Caco-2 (cell line): ENCODE measurements at regions not wholly inside any gene's neighbourhood (a gene's known extent, or its start where the extent isn't known, plus 50 kb on each side); places are given as distances from the start of the nearest gene placed in this dataset.

Experiments
- BruUV-seq: library from RNA; stranded (reverse); fragments of 400-500 nt; replicated peaks from 2 replicates; lab custom pipeline; 2021; lab: Mats Ljungman, UMichigan
- CTCF ChIA-PET: fragments of 300-600 bp; sonication (Branson Sonifier 250); formaldehyde crosslinking; loops from one replicate; lab custom pipeline; 2022; ENCODE audit warnings: antibody characterized with exemption; lab: Charles Lee
- POLR2A ChIA-PET: fragments of 300-600 bp; sonication (Branson Sonifier 250); formaldehyde crosslinking; loops from one replicate; lab custom pipeline; 2022; ENCODE audit warnings: antibody characterized with exemption; lab: Charles Lee
- DNase-seq, 2 experiments: peaks; one replicate each; pipeline versions ENCODE4 v3.0.0 to v3.0.0-alpha.2; 2020 to 2022
- H3K27me3 ChIP-seq: replicated peaks from 2 replicates; pipeline ENCODE4 v1.6.0; 2011; ENCODE audit warnings: low read length; ENCODE audit not compliant: control insufficient read depth, insufficient read depth
- H3K36me3 ChIP-seq: 2 replicates; pipeline ENCODE4 v1.5.1; 2011; ENCODE audit warnings: low read length; ENCODE audit not compliant: control insufficient read depth, insufficient read depth
- H3K4me1 ChIP-seq: fragments of 250-450 bp; sonication (Bioruptor Pico); 2 replicates; pipeline ENCODE4 v1.5.1; 2020; ENCODE audit warnings: mild to moderate bottlenecking
- H3K4me3 ChIP-seq: 2 replicates; pipeline ENCODE4 v1.5.1; 2011; ENCODE audit warnings: low read depth, mild to moderate bottlenecking, control low read depth, low read length
- H3K9me3 ChIP-seq: fragments of 250-450 bp; sonication (Bioruptor Pico); 2 replicates; pipeline ENCODE4 v1.5.1; 2020; ENCODE audit warnings: mild to moderate bottlenecking, moderate library complexity
- H3K27ac Mint-ChIP-seq: one replicate; pipeline ENCODE4 v1.8.0; 2022; ENCODE audit warnings: mixed read lengths; ENCODE audit not compliant: unreplicated experiment
- H3K27me3 Mint-ChIP-seq: one replicate; pipeline ENCODE4 v1.8.0; 2022; ENCODE audit warnings: mixed read lengths; ENCODE audit not compliant: insufficient read depth, unreplicated experiment
- H3K36me3 Mint-ChIP-seq: one replicate; pipeline ENCODE4 v1.8.0; 2022; ENCODE audit warnings: mild to moderate bottlenecking, mixed read lengths; ENCODE audit not compliant: insufficient read depth, unreplicated experiment
- H3K4me1 Mint-ChIP-seq: one replicate; pipeline ENCODE4 v1.8.0; 2022; ENCODE audit warnings: low read depth, mixed read lengths; ENCODE audit not compliant: unreplicated experiment
- H3K4me3 Mint-ChIP-seq: one replicate; pipeline ENCODE4 v1.8.0; 2022; ENCODE audit warnings: mild to moderate bottlenecking, moderate library complexity, mixed read lengths; ENCODE audit not compliant: unreplicated experiment
- H3K9me3 Mint-ChIP-seq: one replicate; pipeline ENCODE4 v1.8.0; 2022; ENCODE audit warnings: mixed read lengths; ENCODE audit not compliant: unreplicated experiment
- CTCF ChIP-seq, 2 experiments: fragments of 200-600 bp in 1 of 2; IDR thresholded peaks; 1 replicate in 1 of 2; 2 replicates in 1 of 2; pipeline versions ENCODE4 v1.5.1 to v1.8.0; 2011 to 2022; ENCODE audit warnings: antibody characterized with exemption in 1 of 2, control low read depth in 1 of 2, inconsistent platforms in 1 of 2, low read depth in 1 of 2, low read length in 1 of 2, mild to moderate bottlenecking in 1 of 2, moderate library complexity in 1 of 2; ENCODE audit not compliant: insufficient read depth in 1 of 2, severe bottlenecking in 1 of 2, unreplicated experiment in 1 of 2
- intact Hi-C: fragments of 100-400 bp; cut with micrococcal nuclease; formaldehyde crosslinking; loops from one replicate; pipeline ENCODE4 v1.10.0; 2022; ENCODE audit not compliant: unreplicated experiment

- no peaks in the 10 kb centered on the region for H3K36me3 ChIP-seq
- CTCF ChIA-PET = no interaction called here
- peaks cover 11% of the 10 kb centered on the region for H3K9me3 Mint-ChIP-seq
- H3K4me3 ChIP-seq = no peak overlapping the region
- H3K4me1 ChIP-seq = no peaks in the 10 kb centered on the region
- no peaks in the 10 kb centered on the region for H3K4me1 Mint-ChIP-seq
- no peaks in the 10 kb centered on the region; the same call in 1 of the 2 replicates for H3K27me3 ChIP-seq
- no peak for DNase-seq
- H3K27me3 Mint-ChIP-seq = peaks cover 25% of the 10 kb centered on the region
- H3K27ac Mint-ChIP-seq = no peak overlapping the region
- no peaks in the 10 kb centered on the region for H3K9me3 ChIP-seq
- H3K4me3 Mint-ChIP-seq = no peak overlapping the region
- BruUV-seq = no TSS peak
- TF ChIP-seq CTCF (IDR thresholded peaks at IDR 0.05; ENCODE audit: insufficient read depth in 1 of 2, low read depth in 1 of 2, low read length in 1 of 2, severe bottlenecking in 1 of 2, unreplicated experiment in 1 of 2) = no peak
- no peaks in the 10 kb centered on the region for H3K36me3 Mint-ChIP-seq
- POLR2A ChIA-PET = no interaction called here
- intact Hi-C loops = no loop called here
Measured at GRCh38 chr15:79601405-79602086, 169.4 kb downstream of the MINAR1 start.

GRCh38 chr15:79602180-79602579 is 170.0 kb downstream of the MINAR1 start:
- Histone ChIP-seq H3K27me3 (no peaks in the 10 kb centered on the region; the same call in 1 of the 2 replicates), H3K4me3 (no peak overlapping the region), H3K9me3 (no peaks in the 10 kb centered on the region), H3K4me1 (no peaks in the 10 kb centered on the region), H3K36me3 (no peaks in the 10 kb centered on the region)
- intact Hi-C loops = no loop called here
- Mint-ChIP-seq H3K36me3 (no peaks in the 10 kb centered on the region), H3K4me3 (no peak overlapping the region), H3K4me1 (no peaks in the 10 kb centered on the region), H3K27me3 (peaks cover 28% of the 10 kb centered on the region), H3K9me3 (peaks cover 11% of the 10 kb centered on the region), H3K27ac (no peak overlapping the region)
- POLR2A ChIA-PET = no interaction called here
- no peak for TF ChIP-seq CTCF (IDR thresholded peaks at IDR 0.05; ENCODE audit: insufficient read depth in 1 of 2, low read depth in 1 of 2, low read length in 1 of 2, severe bottlenecking in 1 of 2, unreplicated experiment in 1 of 2)
- CTCF ChIA-PET = no interaction called here
- DNase-seq = no peak
- BruUV-seq = no TSS peak

- Mint-ChIP-seq H3K36me3 (no peaks in the 10 kb centered on the region), H3K9me3 (peaks cover 11% of the 10 kb centered on the region), H3K4me3 (no peak overlapping the region), H3K27ac (no peak overlapping the region), H3K4me1 (no peaks in the 10 kb centered on the region), H3K27me3 (peaks cover 29% of the 10 kb centered on the region)
- Histone ChIP-seq H3K4me3 (no peak overlapping the region), H3K36me3 (no peaks in the 10 kb centered on the region), H3K27me3 (no peaks in the 10 kb centered on the region; the same call in 1 of the 2 replicates), H3K4me1 (no peaks in the 10 kb centered on the region), H3K9me3 (no peaks in the 10 kb centered on the region)
- no peak for TF ChIP-seq CTCF (IDR thresholded peaks at IDR 0.05; ENCODE audit: insufficient read depth in 1 of 2, low read depth in 1 of 2, low read length in 1 of 2, severe bottlenecking in 1 of 2, unreplicated experiment in 1 of 2)
- intact Hi-C loops = no loop called here
- CTCF ChIA-PET = no interaction called here
- BruUV-seq = no TSS peak
- no peak for DNase-seq
- POLR2A ChIA-PET = no interaction called here
Measured at GRCh38 chr15:79602731-79603130, 170.6 kb downstream of the MINAR1 start.
